NCI-H82 treated with DMSO at 0.1 percent for 48 hours (cell line): ENCODE measurements at regions not wholly inside any gene's neighbourhood (a gene's known extent, or its start where the extent isn't known, plus 50 kb on each side); places are given as distances from the start of the nearest gene placed in this dataset.

ENCODE experiments used
- DNase-seq: peaks from one replicate; lab custom pipeline; 2025; ENCODE audit not compliant: unreplicated experiment; lab: John Stamatoyannopoulos, UW

DNA sequence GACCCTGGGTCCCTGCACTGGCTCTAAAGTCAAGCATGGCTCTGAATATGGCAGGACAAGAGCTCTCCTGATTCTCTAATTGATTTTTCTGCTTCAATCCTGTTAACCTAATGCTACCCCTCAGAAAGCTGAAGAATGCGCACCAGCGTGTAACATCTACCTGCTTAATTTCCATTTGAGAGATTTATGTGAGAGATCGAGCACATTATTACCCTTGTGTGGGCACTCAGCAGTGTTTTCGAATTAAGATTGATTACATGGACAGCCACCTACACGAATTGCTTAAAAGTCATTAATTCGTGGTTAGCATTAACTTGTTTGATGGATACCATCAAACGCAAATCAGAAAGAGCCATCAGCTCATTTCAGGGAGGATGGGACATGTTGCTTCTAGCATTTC is 88.7 kb upstream of the PLPP4 start:
- DNase-seq: peak; percentile 45

DNA sequence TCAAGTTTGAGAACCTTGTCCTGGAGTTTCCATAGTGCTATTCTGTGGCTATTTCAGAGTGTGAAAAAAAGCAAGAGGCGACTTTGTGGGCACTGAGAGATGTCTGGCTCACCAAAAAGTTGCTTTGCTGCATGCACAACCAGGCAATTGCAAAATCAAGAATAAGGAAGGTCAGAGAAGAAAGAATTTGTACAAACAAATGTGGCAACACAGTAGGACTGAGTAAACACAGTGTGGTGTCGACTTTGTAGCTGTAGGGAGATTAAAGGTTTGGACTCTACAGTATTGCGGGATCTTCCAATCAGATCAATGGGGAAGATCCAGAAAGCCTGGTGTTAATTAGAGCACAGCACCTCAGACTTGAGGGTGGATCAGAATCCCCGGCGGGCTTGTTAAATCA is 88.1 kb upstream of the PLPP4 start:
- no peak for DNase-seq

DNA sequence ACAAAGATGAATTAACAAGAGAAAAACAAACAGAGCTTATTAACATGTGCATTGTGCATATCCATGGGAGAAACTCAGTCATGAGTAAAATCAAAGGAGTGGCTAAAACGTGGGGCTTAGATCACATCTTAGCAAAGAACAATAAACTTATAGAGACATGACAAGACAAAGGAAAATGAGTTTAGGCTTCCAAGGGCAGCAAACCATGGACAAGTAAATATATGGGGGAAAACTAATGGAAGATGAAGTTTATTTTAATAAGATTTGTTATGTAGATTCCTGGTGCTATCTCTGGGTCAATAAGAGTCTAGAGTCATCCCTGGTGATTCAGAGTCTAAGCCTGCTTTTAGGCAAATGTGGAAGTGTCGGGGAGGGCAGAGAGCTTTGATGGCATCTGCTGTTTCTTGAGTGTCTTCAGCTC is 87.2 kb upstream of the PLPP4 start:
- DNase-seq: no peak

DNA sequence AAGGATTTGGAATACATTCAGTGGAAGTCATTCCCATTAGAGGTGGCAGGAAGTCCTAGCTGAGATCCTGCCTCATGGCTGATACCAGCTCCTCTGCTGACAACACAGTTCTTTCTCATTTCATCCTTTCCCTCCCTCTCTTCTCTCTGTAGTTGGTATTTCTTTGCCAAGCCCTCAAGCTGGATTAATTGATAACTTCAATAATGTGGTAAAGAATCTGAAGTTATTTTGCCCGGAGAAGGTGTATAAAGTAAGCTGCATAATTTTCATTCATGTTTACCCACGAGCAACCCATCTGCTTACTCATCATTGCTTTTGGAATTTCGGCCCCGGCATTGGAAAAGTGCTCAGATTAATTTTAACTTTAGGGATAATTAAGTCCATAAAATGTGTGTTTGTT is 85.2 kb upstream of the PLPP4 start:
- DNase-seq: no peak

DNA sequence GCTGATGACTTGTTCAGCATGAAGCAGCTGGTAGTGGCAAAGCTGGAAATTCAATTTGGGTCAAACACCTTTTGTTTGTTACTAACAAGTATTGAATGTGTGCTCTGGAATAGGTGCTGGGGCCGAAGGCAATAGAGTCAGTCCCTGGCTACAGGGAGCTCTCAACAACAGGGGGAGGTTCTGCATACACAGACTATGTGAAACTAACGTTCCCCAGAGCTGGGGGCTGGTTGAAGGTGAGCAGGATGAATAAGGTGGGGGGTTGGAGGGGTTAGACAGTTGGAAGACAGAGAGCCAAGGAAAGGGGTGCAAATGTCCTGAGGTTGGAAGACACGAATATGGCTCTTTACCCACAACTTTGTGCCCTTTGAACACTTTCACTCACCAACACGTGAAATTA is 84.1 kb upstream of the PLPP4 start:
- no peak for DNase-seq

DNA sequence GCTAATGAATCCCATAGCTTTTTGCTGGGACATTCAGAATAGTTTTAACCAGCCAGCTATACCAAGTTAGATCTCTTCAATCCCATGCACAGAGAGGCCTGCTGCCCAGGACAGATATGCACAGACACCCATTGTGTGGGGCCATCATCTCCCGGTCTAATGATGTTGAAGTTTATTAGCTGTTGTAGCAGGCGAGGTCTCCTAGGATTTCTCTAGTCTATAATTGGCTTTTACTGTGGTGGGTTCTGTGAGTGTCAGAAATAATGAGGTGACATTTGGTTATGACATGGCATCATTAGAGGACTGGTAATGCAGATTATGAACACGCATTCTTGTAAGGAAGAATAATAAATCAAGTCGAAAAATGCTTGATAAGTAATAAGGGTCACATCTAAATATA is 81.4 kb upstream of the PLPP4 start:
- DNase-seq: peak; percentile 37

DNA sequence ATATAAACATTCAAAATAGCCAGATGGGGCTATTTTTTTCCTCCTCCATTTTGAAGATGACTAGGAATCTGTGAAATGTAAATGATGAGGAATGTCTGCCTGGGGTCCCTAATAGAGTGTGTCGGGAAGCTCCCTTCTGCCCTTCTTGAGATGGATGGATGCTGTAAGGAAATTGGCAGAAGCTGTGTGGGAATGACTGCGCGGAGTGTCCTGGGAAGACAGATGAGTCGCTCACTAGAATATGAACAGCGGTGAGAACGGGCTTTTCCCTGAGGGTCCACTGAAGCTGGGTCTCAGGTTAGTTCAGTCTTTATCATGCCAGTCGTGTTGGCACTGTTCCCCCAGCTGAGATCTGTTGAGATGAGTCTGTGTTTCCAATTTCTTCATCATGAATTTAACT is 75.1 kb upstream of the PLPP4 start:
- DNase-seq: no peak

DNA sequence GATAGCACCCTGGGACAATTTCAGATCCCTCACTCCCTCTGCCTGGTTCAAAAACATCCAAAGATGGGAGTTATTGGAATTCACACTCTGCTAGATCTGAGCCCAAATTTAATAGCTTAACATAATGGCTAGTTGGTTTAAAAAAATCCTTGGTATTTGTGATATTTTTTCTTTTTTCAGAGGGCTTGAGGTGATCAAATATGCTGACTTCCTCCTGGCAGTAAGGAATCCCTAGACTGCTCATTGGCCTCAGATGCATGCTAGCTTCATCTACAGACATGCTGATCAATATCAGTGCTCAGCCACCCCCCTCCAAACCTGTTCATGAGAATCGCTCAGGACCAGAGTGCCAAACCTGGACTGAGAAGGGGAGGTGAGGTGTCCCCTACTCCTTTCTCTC is 74.7 kb upstream of the PLPP4 start:
- no peak for DNase-seq

DNA sequence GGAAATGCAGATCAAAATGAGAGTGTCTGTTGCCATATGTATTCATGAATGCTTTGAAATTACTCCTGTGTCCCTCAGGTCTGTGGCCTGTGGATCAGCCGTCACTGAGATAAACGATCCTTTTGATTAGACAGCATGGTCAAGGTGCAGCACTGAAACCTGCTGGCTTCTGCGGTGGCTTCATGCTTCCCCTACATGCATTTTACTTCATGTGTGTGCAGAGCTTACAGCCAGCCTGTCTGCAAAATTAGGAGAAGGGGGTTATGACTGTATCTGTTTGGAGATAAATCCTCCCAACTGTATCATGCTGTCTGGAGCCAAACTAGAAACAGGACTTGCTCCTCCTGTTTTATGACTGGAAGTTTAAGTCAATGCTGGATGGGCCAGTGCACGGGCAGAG is 71.0 kb upstream of the PLPP4 start:
- no peak for DNase-seq

DNA sequence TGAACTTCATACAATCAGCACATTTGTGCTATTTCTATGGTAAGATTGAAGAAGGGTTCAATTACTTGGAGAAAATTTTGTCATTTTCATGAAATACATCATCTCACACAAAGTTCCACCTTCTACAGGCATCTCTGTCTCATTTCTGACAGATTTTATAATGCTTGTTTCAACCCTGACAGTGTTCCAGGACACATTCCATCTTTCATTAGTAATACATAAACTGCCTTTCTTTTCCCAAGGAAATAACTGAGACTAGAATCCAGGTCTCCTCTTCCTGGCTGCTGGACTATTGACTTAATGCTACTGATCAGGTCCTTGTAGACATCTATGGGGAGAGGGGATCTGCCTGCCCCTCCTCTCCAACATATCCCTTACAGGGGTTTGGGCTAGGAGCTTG is 70.1 kb upstream of the PLPP4 start:
- no peak for DNase-seq

DNA sequence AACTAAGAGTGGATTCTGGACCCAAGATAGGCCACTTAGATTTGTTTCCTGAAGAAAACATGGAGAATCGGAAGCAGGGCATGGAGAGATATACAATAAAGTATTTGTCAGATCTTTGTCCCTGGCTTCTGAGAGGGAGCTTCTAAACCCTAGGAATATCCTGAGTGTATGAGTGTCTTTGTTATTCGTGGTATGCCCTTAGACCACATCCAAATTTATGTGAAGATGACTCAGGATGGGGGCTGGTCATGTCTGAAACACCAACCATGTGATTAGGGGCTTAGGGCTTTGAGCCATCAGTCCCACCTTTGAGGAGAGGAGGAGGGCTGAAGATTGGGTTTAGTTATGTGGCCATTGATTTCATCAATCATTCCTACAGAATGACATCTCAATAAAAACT is 69.7 kb upstream of the PLPP4 start:
- DNase-seq: no peak

DNA sequence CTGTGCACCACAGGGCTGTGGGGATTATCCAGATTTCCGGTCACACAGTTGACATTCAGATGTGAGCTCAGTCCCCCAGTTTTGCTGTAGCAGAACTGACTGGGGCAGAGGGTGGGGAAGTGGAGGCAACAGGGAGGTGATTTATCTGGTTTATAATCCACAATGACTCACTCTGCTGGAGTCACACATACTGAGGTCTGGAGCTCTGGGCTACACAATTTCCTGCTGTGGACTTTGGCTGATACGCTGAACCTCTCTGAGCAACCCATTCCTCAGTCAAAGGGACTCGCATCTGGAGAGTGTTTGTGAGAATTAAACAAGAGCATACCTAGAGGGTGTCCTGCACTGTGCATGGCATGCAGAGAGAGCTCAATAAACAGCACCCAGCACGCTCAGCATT is 64.8 kb upstream of the PLPP4 start:
- DNase-seq: no peak

DNA sequence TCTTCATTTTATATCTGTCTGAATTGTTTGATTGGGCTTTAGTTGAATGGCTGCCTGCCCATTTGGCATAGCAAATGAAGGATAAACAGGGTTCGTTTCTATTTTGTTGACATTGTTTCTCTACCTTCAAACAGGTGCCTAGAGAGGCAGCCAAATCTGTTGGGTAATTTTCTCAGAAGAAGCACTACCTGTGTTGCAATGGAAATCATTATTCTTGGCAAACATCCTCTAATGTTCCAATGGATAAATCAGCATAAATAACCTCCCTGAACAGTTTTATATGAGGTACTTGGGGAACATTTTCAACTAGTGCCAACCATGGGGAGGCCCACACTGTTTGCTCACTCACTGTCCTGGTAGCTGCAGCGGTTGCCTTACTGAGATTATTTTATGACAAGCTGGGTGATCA is 64.4 kb upstream of the PLPP4 start:
- DNase-seq: no peak

DNA sequence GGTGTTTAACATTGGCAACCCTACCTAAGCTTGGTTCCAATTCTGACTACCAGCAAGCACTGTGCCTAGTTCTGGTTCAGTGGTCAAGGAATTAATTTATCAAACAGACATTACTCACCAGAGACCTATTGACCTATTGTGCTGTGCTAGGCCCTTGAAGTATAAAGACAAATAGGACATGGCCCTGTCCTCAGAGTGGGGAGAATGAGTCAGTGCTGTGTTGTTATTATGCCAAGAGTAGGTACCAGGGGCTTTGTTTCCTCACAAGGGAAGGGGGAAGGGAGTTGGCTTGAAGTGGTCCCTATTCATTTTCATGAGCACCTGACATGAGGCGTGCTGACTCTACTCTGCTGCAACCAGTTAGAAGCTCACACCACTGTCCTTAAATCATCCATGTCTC is 62.6 kb upstream of the PLPP4 start:
- no peak for DNase-seq

DNA sequence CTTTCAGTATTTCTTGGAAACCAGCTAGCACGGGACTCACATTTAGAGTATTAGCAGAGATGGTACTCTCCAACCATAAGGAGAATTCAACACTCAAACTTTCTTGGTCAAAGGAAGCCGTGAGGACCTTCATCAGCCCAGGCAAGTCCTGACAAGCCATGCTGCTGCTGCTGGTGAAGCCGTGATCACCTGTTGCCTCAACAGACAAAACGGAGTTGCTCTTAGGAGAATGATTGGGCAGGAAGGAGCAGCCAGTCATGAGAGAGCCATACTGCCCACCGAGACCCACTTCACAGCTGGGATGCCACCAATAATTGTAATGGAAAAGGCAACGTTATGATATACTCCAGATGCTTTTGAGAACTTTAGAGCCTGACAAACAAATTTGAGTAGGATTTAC is 60.8 kb upstream of the PLPP4 start:
- no peak for DNase-seq

DNA sequence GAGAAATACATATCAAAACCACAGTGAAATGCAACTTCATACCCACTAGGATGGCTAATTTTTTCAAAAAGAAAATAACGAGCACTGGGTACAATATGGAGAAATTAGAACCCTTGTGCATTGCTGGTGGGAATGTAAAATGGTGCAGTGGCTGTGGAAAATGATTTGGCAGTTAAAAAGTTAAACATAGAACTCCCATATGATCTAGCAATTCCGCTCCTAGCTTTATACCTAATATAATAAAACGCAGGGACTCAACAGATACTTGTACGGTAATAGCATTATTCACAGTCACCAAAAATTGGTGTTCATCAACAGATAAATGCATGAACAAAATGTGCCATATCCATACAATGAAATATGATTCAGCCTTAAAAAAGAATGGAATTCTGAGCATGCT is 58.8 kb upstream of the PLPP4 start:
- no peak for DNase-seq

DNA sequence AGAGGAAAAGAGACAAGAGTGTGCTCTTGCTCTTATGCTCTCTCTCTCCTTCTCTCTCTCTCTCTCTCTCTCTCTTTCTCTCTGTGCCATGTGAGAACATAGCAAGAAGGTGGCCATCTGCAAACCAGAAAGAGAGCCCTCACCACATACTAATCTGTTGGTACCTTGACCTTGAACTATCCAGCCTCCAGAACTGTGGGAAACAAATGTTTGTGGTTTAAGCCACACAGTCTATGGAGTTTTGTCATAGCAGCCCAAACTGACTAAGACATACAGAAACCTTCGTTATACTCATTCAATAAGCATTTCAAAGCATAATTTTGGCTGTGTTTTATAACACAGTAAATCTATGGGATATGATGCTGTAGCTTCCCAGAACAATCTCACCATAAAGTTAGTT is 56.4 kb upstream of the PLPP4 start:
- DNase-seq: no peak

DNA sequence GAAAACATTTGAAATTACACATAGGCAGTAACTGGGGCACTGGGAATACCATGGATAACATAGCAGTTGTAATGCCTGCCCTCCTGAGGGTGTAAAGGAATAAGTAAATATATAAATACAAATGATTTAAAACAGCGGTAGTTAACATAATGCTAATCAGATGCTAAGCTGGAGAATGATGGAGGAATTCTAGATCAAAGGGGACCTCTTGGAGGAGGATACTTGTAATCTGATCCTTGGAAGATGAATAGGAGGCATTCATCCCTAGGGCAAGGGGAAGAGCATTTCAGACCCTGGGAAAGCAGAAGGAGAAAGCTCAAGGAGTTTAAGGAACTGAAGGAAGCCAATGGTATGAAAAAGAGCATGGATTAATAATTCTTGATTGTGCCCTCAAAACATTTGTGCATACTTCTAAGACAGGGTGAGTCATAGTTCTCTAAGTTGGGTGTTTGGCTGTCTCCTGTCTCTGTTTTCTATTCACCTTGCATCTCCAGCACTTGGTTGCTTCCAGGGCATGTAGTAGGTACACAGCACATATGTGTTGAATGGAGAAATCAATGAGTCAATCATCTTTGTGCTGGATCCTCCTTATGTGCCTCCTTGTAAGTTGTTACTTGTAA is 54.8 kb upstream of the PLPP4 start:
- no peak for DNase-seq

DNA sequence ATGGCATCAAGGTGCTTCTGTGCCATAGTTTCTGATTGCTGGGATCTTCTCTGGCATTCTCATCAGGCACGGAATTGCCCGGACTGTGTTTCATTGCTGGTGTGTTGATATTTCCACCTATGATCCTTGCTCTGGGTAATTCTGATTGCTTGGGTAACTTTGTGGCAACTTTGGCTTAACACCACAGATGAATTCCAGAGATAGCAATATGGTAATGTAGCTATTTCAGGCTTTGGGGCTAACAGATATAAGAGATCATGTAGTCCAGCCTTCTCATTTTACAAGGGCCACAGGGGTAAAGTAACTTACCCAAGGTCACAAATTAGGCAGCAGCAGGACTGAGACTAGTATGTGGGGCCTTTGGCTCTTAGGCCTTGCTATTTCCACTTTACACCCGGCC is 53.9 kb upstream of the PLPP4 start:
- DNase-seq: no peak

DNA sequence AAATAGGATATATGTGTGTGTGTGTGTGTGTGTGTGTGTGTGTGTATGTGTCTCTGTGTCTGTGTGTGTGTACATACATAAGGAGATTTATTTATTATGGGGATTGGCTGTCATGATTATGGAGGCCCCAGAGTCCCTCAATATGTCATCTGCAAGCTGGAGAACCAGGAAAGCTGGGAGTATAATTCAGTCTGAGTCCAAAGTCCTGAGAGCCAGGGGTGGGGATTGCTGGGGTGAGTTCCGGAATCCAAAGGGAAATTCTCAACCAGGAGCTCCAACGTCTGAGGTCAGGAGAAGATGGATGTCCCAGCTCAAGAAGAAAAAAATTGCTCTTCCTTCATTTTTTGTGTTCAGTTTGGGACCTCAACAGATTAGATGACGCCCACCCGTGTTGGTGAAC is 50.7 kb upstream of the PLPP4 start:
- peak; percentile 19 for DNase-seq
